PC-9 (cell line): ENCODE measurements at regions not wholly inside any gene's neighbourhood (a gene's known extent, or its start where the extent isn't known, plus 50 kb on each side); places are given as distances from the start of the nearest gene placed in this dataset.

Source experiments
- BruUV-seq: library from RNA; stranded (reverse); fragments of 400-500 nt; replicated peaks from 2 replicates; lab custom pipeline; 2021; lab: Mats Ljungman, UMichigan
- CTCF ChIA-PET: fragments of 300-600 bp; sonication (Branson Sonifier 250); formaldehyde crosslinking; loops from one replicate; lab custom pipeline; 2022; ENCODE audit warnings: antibody characterized with exemption; lab: Charles Lee
- POLR2A ChIA-PET: fragments of 300-600 bp; sonication (Branson Sonifier 250); formaldehyde crosslinking; loops from one replicate; lab custom pipeline; 2022; ENCODE audit warnings: antibody characterized with exemption; ENCODE audit not compliant: unreplicated experiment; lab: Charles Lee
- DNase-seq, 2 experiments: peaks; one replicate each; pipeline versions ENCODE4 v3.0.0 to v3.0.0-alpha.2; 2015 to 2022; ENCODE audit warnings: mixed read lengths in 1 of 2
- H2AFZ ChIP-seq: fragments of 200-600 bp; sonication (generic); 2 replicates; pipeline ENCODE4 v1.8.1; 2017; ENCODE audit warnings: antibody characterized with exemption
- H3F3A ChIP-seq: fragments of 200-600 bp; sonication (generic); 2 replicates; pipeline ENCODE4 v1.8.1; 2017; ENCODE audit warnings: antibody characterized with exemption, mild to moderate bottlenecking, low read depth; ENCODE audit not compliant: insufficient read depth
- H3K27ac ChIP-seq: fragments of 200-600 bp; sonication (generic); 2 replicates; pipeline ENCODE4 v1.6.1; 2016; ENCODE audit warnings: mixed run types
- H3K27me3 ChIP-seq: fragments of 200-600 bp; sonication (generic); 2 replicates; pipeline ENCODE4 v1.6.1; 2016; ENCODE audit warnings: low read depth, mixed run types; ENCODE audit not compliant: insufficient read depth
- H3K36me3 ChIP-seq: fragments of 200-600 bp; sonication (generic); 2 replicates; pipeline ENCODE4 v1.6.1; 2016; ENCODE audit warnings: low read depth, mixed run types
- H3K4me1 ChIP-seq: fragments of 200-600 bp; sonication (generic); replicated peaks from 2 replicates; pipeline ENCODE4 v1.6.1; 2016; ENCODE audit warnings: mixed run types; ENCODE audit not compliant: insufficient read depth
- H3K4me2 ChIP-seq: fragments of 200-600 bp; sonication (generic); 2 replicates; pipeline ENCODE4 v1.6.1; 2017; ENCODE audit warnings: mixed run types
- H3K4me3 ChIP-seq: fragments of 200-600 bp; sonication (generic); 2 replicates; pipeline ENCODE4 v1.6.1; 2016; ENCODE audit warnings: mixed run types
- H3K79me2 ChIP-seq: fragments of 200-600 bp; sonication (generic); 2 replicates; pipeline ENCODE4 v1.6.1; 2017; ENCODE audit warnings: low read depth, mixed run types
- H3K9me2 ChIP-seq: fragments of 200-600 bp; sonication (generic); 2 replicates; pipeline ENCODE4 v1.8.1; 2017; ENCODE audit warnings: mild to moderate bottlenecking; ENCODE audit not compliant: insufficient read depth
- H3K9me3 ChIP-seq: fragments of 200-600 bp; sonication (generic); 2 replicates; pipeline ENCODE4 v1.8.1; 2016; ENCODE audit warnings: low read depth; ENCODE audit not compliant: insufficient read depth
- H4K20me1 ChIP-seq: fragments of 200-600 bp; sonication (generic); 2 replicates; pipeline ENCODE4 v1.8.1; 2017; ENCODE audit not compliant: insufficient read depth
- EZH2 ChIP-seq: fragments of 200-600 bp; sonication (generic); IDR thresholded peaks from 2 replicates; pipeline ENCODE4 v1.8.0; 2017; ENCODE audit warnings: antibody characterized with exemption, low read depth
- intact Hi-C: fragments of 100-400 bp; cut with micrococcal nuclease; formaldehyde crosslinking; loops from one replicate; pipeline ENCODE4 v1.10.0; 2022; ENCODE audit not compliant: unreplicated experiment
- TF ChIP-seq, protein P1 (sequence below): fragments of 200-600 bp; sonication (generic); conservative IDR thresholded peaks from 2 replicates; pipeline ENCODE4 v1.6.1; 2017; ENCODE audit warnings: mixed run types, antibody characterized with exemption, mild to moderate bottlenecking, moderate library complexity

- TF ChIP-seq EZH2: no peak
- TF ChIP-seq, protein P1, sequence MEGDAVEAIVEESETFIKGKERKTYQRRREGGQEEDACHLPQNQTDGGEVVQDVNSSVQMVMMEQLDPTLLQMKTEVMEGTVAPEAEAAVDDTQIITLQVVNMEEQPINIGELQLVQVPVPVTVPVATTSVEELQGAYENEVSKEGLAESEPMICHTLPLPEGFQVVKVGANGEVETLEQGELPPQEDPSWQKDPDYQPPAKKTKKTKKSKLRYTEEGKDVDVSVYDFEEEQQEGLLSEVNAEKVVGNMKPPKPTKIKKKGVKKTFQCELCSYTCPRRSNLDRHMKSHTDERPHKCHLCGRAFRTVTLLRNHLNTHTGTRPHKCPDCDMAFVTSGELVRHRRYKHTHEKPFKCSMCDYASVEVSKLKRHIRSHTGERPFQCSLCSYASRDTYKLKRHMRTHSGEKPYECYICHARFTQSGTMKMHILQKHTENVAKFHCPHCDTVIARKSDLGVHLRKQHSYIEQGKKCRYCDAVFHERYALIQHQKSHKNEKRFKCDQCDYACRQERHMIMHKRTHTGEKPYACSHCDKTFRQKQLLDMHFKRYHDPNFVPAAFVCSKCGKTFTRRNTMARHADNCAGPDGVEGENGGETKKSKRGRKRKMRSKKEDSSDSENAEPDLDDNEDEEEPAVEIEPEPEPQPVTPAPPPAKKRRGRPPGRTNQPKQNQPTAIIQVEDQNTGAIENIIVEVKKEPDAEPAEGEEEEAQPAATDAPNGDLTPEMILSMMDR: no peak
- Histone ChIP-seq H3K27ac (no peak overlapping the region), H2AFZ (no peak overlapping the region), H3K9me3 (no peaks in the 10 kb centered on the region), H3K36me3 (no peaks in the 10 kb centered on the region), H3K4me2 (no peak overlapping the region), H3F3A (no peaks in the 10 kb centered on the region), H3K9me2 (no peaks in the 10 kb centered on the region), H3K4me3 (no peak overlapping the region), H3K4me1 (no peaks in the 10 kb centered on the region), H4K20me1 (no peaks in the 10 kb centered on the region), H3K27me3 (no peaks in the 10 kb centered on the region), H3K79me2 (no peaks in the 10 kb centered on the region)
- no TSS peak for BruUV-seq
- intact Hi-C loops: no loop called here
- POLR2A ChIA-PET: no interaction called here
- CTCF ChIA-PET: no interaction called here
- no peak for DNase-seq
Measured at GRCh38 chr4:181952478-181952877, 290.7 kb upstream of the TENM3 start.

DNA sequence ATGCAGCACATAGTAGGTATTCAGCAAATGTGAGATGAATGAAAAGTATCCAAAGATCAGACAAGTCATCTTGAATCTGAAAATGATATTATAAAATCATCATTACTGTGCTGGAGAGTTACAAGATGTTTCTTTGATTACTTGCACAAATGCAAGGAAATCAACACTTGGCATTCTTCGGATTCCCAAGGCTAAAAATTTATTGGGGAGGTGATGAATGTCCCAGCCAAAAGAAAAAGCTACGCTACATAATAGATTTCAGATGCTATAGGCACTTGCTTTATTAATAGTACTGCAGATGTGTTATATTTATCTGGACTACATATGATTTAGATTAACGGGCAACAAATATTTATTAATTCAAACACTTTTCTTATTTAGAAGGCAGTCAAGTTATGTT, 286.7 kb upstream of the TENM3 start:
- H3K4me2 ChIP-seq: no peak overlapping the region
- no peaks in the 10 kb centered on the region for H3K36me3 ChIP-seq
- H3K9me3 ChIP-seq: no peaks in the 10 kb centered on the region
- no peaks in the 10 kb centered on the region for H4K20me1 ChIP-seq
- no peak for TF ChIP-seq EZH2
- TF ChIP-seq, protein P1: no peak
- ChIA-PET CTCF (no interaction called here), POLR2A (no interaction called here)
- H3K27ac ChIP-seq: no peak overlapping the region
- BruUV-seq: no TSS peak
- no peaks in the 10 kb centered on the region for H3K79me2 ChIP-seq
- H3K9me2 ChIP-seq: no peaks in the 10 kb centered on the region
- no peaks in the 10 kb centered on the region for H3F3A ChIP-seq
- intact Hi-C loops: no loop called here
- no peak overlapping the region for H3K4me3 ChIP-seq
- no peaks in the 10 kb centered on the region for H3K27me3 ChIP-seq
- no peaks in the 10 kb centered on the region for H3K4me1 ChIP-seq
- no peak for DNase-seq
- H2AFZ ChIP-seq: no peak overlapping the region

GRCh38 chr4:181957088-181957487, 286.1 kb upstream of the TENM3 start:
- ChIA-PET CTCF (no interaction called here), POLR2A (no interaction called here)
- Histone ChIP-seq H3K27ac (no peak overlapping the region), H3K9me3 (no peaks in the 10 kb centered on the region), H3F3A (no peaks in the 10 kb centered on the region), H2AFZ (no peak overlapping the region), H3K4me1 (no peaks in the 10 kb centered on the region), H3K9me2 (no peaks in the 10 kb centered on the region), H3K27me3 (no peaks in the 10 kb centered on the region), H3K79me2 (no peaks in the 10 kb centered on the region), H3K36me3 (no peaks in the 10 kb centered on the region), H4K20me1 (no peaks in the 10 kb centered on the region), H3K4me2 (no peak overlapping the region), H3K4me3 (no peak overlapping the region)
- intact Hi-C loops: no loop called here
- no peak for DNase-seq
- no TSS peak for BruUV-seq
- no peak for TF ChIP-seq EZH2
- TF ChIP-seq, protein P1: no peak
